H1 (cell line): ENCODE measurements at regions not wholly inside any gene's neighbourhood (a gene's known extent, or its start where the extent isn't known, plus 50 kb on each side); places are given as distances from the start of the nearest gene placed in this dataset.

ENCODE experiments used
- CTCF ChIA-PET: fragments of 300-600 bp; sonication (Branson Sonifier 250); formaldehyde crosslinking; loops from one replicate; lab custom pipeline; 2021; ENCODE audit not compliant: partially characterized antibody; lab: Charles Lee
- POLR2A ChIA-PET: fragments of 300-600 bp; sonication (Branson Sonifier 250); formaldehyde crosslinking; loops from one replicate; lab custom pipeline; 2021; ENCODE audit warnings: inconsistent platforms; ENCODE audit not compliant: partially characterized antibody; lab: Charles Lee
- DNase-seq, 2 experiments: peaks; one replicate each; pipeline versions ENCODE4 v3.0.0 to v3.0.0-alpha.2; 2010 to 2022; ENCODE audit warnings: low spot score in 2 of 2, low read depth in 1 of 2, mixed read lengths in 1 of 2
- FAIRE-seq: peaks from 2 replicates; lab custom pipeline; 2011; peaks lifted over from hg19 to GRCh38; lab: Jason Lieb, UNC
- H2AFZ ChIP-seq: 2 replicates; pipeline ENCODE4 v1.8.1; 2012; ENCODE audit warnings: low read length, inconsistent platforms
- H2AK5ac ChIP-seq: 2 replicates; pipeline ENCODE4 v1.6.1; 2013; ENCODE audit warnings: low read depth, low read length
- H2BK120ac ChIP-seq: replicated peaks from 2 replicates; pipeline ENCODE3; 2013; ENCODE audit warnings: low read depth, low read length, inconsistent platforms
- H2BK12ac ChIP-seq: 2 replicates; pipeline ENCODE4 v1.6.1; 2013; ENCODE audit warnings: low read depth, low read length
- H2BK15ac ChIP-seq: 2 replicates; pipeline ENCODE4 v1.6.1; 2013; ENCODE audit warnings: low read length
- H2BK20ac ChIP-seq: 2 replicates; pipeline ENCODE4 v1.6.1; 2013; ENCODE audit warnings: low read length
- H2BK5ac ChIP-seq: 2 replicates; pipeline ENCODE4 v1.6.1; 2013; ENCODE audit warnings: low read depth, low read length
- H3K14ac ChIP-seq: 2 replicates; pipeline ENCODE4 v1.6.1; 2013; ENCODE audit warnings: inconsistent platforms; ENCODE audit not compliant: insufficient read length
- H3K18ac ChIP-seq: 2 replicates; pipeline ENCODE4 v1.6.1; 2013; ENCODE audit warnings: low read length; ENCODE audit errors: extremely low read depth
- H3K23ac ChIP-seq: 2 replicates; pipeline ENCODE4 v1.6.1; 2013; ENCODE audit warnings: inconsistent platforms; ENCODE audit not compliant: insufficient read length
- H3K23me2 ChIP-seq: 2 replicates; pipeline ENCODE4 v1.6.1; 2013; ENCODE audit warnings: low read depth, low read length
- H3K27ac ChIP-seq: 2 replicates; pipeline ENCODE4 v1.6.1; 2011; ENCODE audit warnings: low read depth, low read length, inconsistent platforms
- H3K27me3 ChIP-seq, 4 experiments: replicated peaks in 1 of 4; 1 replicate in 1 of 4; 2 replicates in 3 of 4; pipeline versions ENCODE4 v1.6.1 to v1.8.1; 2011 to 2013; ENCODE audit warnings: low read length in 3 of 4, mild to moderate bottlenecking in 3 of 4, inconsistent platforms in 2 of 4, mixed read lengths in 2 of 4, moderate library complexity in 1 of 4; ENCODE audit not compliant: control insufficient read depth in 3 of 4, insufficient read depth in 3 of 4; ENCODE audit errors: extremely low read depth in 1 of 4
- H3K36me3 ChIP-seq, 4 experiments: 2 replicates each; pipeline versions ENCODE4 v1.6.1 to v1.8.1; 2011 to 2013; ENCODE audit warnings: mild to moderate bottlenecking in 4 of 4, low read length in 3 of 4, moderate library complexity in 2 of 4, control low read depth in 1 of 4, inconsistent platforms in 1 of 4; ENCODE audit not compliant: insufficient read depth in 4 of 4, control insufficient read depth in 2 of 4
- H3K4ac ChIP-seq: replicated peaks from 2 replicates; pipeline ENCODE3; 2013; ENCODE audit warnings: low read length, low read depth, mixed read lengths, inconsistent platforms; ENCODE audit not compliant: insufficient read length
- H3K4me1 ChIP-seq, 4 experiments: replicated peaks in 1 of 4; 1 replicate in 1 of 4; 2 replicates in 3 of 4; pipeline versions ENCODE4 v1.6.1 to v1.8.1; 2011 to 2013; ENCODE audit warnings: low read length in 3 of 4, inconsistent platforms in 2 of 4, mixed read lengths in 1 of 4; ENCODE audit not compliant: insufficient read depth in 4 of 4, control insufficient read depth in 3 of 4
- H3K4me2 ChIP-seq, 2 experiments: 2 replicates each; pipeline versions ENCODE4 v1.6.1 to v1.8.1; 2011 to 2013; ENCODE audit warnings: low read depth in 2 of 2, low read length in 2 of 2, control low read depth in 1 of 2, inconsistent platforms in 1 of 2, mild to moderate bottlenecking in 1 of 2; ENCODE audit not compliant: insufficient read depth in 1 of 2
- H3K4me3 ChIP-seq, 4 experiments: fragments of 200-600, 300-600 bp in 1 of 4; sonication (generic), shearing (Covaris generic), sonication (Bioruptor Twin) in 1 of 4; 2 replicates each; pipeline versions ENCODE4 v1.5.1 to v1.8.1; 2011 to 2016; ENCODE audit warnings: low read length in 4 of 4, low read depth in 3 of 4, control low read depth in 2 of 4, inconsistent platforms in 2 of 4, mild to moderate bottlenecking in 2 of 4, mixed read lengths in 1 of 4, moderate library complexity in 1 of 4; ENCODE audit not compliant: insufficient read depth in 2 of 4; ENCODE audit errors: extremely low read depth in 1 of 4
- H3K56ac ChIP-seq: replicated peaks from 2 replicates; pipeline ENCODE3; 2013; ENCODE audit warnings: low read depth, mild to moderate bottlenecking, mixed read lengths, low read length, inconsistent platforms; ENCODE audit not compliant: insufficient read length
- H3K79me1 ChIP-seq: 2 replicates; pipeline ENCODE4 v1.6.1; 2013; ENCODE audit warnings: low read depth, low read length, control low read depth
- H3K79me2 ChIP-seq, 2 experiments: 2 replicates each; pipeline versions ENCODE4 v1.6.1 to v1.8.1; 2012 to 2013; ENCODE audit warnings: low read length in 2 of 2, mild to moderate bottlenecking in 2 of 2, inconsistent platforms in 1 of 2; ENCODE audit not compliant: insufficient read depth in 2 of 2, control insufficient read depth in 1 of 2
- H3K9ac ChIP-seq, 4 experiments: replicated peaks in 1 of 4; 1 replicate in 1 of 4; 2 replicates in 3 of 4; pipeline versions ENCODE4 v1.6.1 to v1.8.1; 2011 to 2013; ENCODE audit warnings: low read depth in 3 of 4, low read length in 3 of 4, control low read depth in 2 of 4, mild to moderate bottlenecking in 2 of 4, moderate library complexity in 2 of 4, inconsistent platforms in 1 of 4; ENCODE audit errors: extremely low read depth in 1 of 4
- H3K9me3 ChIP-seq, 2 experiments: 2 replicates each; pipeline versions ENCODE4 v1.6.1 to v1.8.1; 2012 to 2013; ENCODE audit warnings: mild to moderate bottlenecking in 2 of 2, moderate library complexity in 2 of 2, control low read depth in 1 of 2, inconsistent platforms in 1 of 2, low read depth in 1 of 2, low read length in 1 of 2, mixed read lengths in 1 of 2; ENCODE audit not compliant: insufficient read depth in 2 of 2
- H4K20me1 ChIP-seq, 2 experiments: replicated peaks in 1 of 2; 2 replicates each; pipeline versions ENCODE3 to v1.8.1; 2011 to 2013; ENCODE audit warnings: inconsistent platforms in 2 of 2, low read length in 2 of 2, mild to moderate bottlenecking in 1 of 2; ENCODE audit not compliant: insufficient read depth in 2 of 2, control insufficient read depth in 1 of 2
- H4K5ac ChIP-seq: 2 replicates; pipeline ENCODE4 v1.6.1; 2013; ENCODE audit warnings: low read length, low read depth, mixed read lengths, inconsistent platforms; ENCODE audit not compliant: insufficient read length
- H4K8ac ChIP-seq: 2 replicates; pipeline ENCODE4 v1.8.0; 2013; ENCODE audit warnings: mild to moderate bottlenecking, moderate library complexity, low read length, inconsistent platforms; ENCODE audit not compliant: insufficient read depth; ENCODE audit errors: extremely low read depth
- H4K91ac ChIP-seq: replicated peaks from 2 replicates; pipeline ENCODE3; 2013; ENCODE audit warnings: low read length, mixed read lengths, inconsistent platforms; ENCODE audit not compliant: insufficient read length
- ATF2 ChIP-seq: IDR thresholded peaks from 2 replicates; pipeline ENCODE4 v1.6.1; 2012; ENCODE audit warnings: low read length, inconsistent platforms
- CEBPB ChIP-seq: IDR thresholded peaks from 2 replicates; pipeline ENCODE4 v1.6.1; 2012; ENCODE audit warnings: low read depth, low read length
- CREB1 ChIP-seq: IDR thresholded peaks from 2 replicates; pipeline ENCODE4 v1.6.1; 2012; ENCODE audit warnings: inconsistent platforms
- CTBP2 ChIP-seq: IDR thresholded peaks from 2 replicates; pipeline ENCODE4 v1.7.0; 2011; ENCODE audit warnings: borderline replicate concordance, mild to moderate bottlenecking, moderate library complexity, mixed read lengths, low read length; ENCODE audit not compliant: insufficient read depth, insufficient read length
- EGR1 ChIP-seq: IDR thresholded peaks from 2 replicates; pipeline ENCODE4 v1.6.1; 2011; ENCODE audit warnings: low read depth, low read length, borderline replicate concordance
- JUND ChIP-seq: IDR thresholded peaks from 2 replicates; pipeline ENCODE4 v1.6.1; 2011; ENCODE audit warnings: mild to moderate bottlenecking, improper control_type of control experiment, low read length
- KDM4A ChIP-seq: IDR thresholded peaks from one replicate; pipeline ENCODE4 v1.7.1; 2012; ENCODE audit warnings: low read depth, mild to moderate bottlenecking, moderate library complexity, low read length, inconsistent platforms; ENCODE audit not compliant: severe bottlenecking
- MAFK ChIP-seq: IDR thresholded peaks from 2 replicates; pipeline ENCODE4 v1.6.1; 2012; ENCODE audit warnings: low read depth, mild to moderate bottlenecking, improper control_type of control experiment, low read length
- POLR2A ChIP-seq, 2 experiments: IDR thresholded peaks; 1 replicate in 1 of 2; 2 replicates in 1 of 2; pipeline ENCODE4 v1.6.1; 2011; ENCODE audit warnings: low read depth in 2 of 2, low read length in 2 of 2, mild to moderate bottlenecking in 2 of 2; ENCODE audit errors: control extremely low read depth in 1 of 2
- RFX5 ChIP-seq: IDR thresholded peaks from 2 replicates; pipeline ENCODE4 v1.6.1; 2011; ENCODE audit warnings: low read depth, low read length, improper control_type of control experiment, borderline replicate concordance
- SIRT6 ChIP-seq: IDR thresholded peaks from one replicate; pipeline ENCODE4 v1.7.1; 2012; ENCODE audit warnings: low read length, inconsistent platforms
- SP4 ChIP-seq: IDR thresholded peaks from 2 replicates; pipeline ENCODE4 v1.6.1; 2012; ENCODE audit warnings: low read length, inconsistent platforms
- SUZ12 ChIP-seq: fragments of 200-600 bp; sonication (generic); IDR thresholded peaks from 2 replicates; pipeline ENCODE4 v1.6.1; 2012; ENCODE audit warnings: mild to moderate bottlenecking, inconsistent platforms, low read length, moderate library complexity, mixed read lengths
- WGBS, 2 experiments: shearing (Covaris generic) in 1 of 2; methylation state at CpG; one replicate each; pipeline versions ENCODE4 v1.1.6 to v1.1.7; 2013 to 2015; ENCODE audit warnings: low lambda C conversion rate in 2 of 2, mixed read lengths in 2 of 2, inconsistent platforms in 1 of 2, low coverage in 1 of 2, missing lambda C conversion rate in 1 of 2; ENCODE audit not compliant: insufficient replicate concordance in 2 of 2, insufficient coverage in 1 of 2, insufficient read length in 1 of 2; ENCODE audit errors: extremely low coverage in 1 of 2, missing lambda C conversion rate in 1 of 2; 5-methylcytosine and 5-hydroxymethylcytosine counted together
- TF ChIP-seq, protein P1 (sequence below): IDR thresholded peaks from 2 replicates; pipeline ENCODE4 v1.6.1; 2012; ENCODE audit warnings: inconsistent platforms

DNA sequence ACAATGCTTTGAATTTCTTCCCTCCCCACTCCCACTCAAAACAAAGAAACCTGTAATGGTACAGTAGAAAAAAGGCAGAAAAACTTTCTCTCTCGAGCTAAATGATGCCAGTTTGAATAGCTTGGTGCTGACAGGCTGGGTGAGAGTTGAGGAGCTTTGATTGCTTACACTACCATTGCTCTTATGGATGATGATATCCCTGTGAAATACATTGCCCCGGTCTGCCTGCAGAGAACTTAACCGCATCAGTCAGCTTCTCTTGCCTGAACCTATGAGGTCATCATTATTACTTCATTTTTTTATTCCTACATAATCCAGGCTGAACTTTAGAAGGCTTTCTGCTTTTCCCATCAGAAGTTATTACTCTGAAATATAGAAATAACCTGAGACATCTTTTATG is 69.3 kb downstream of the ISL1 start:
- no peak overlapping the region for H3K18ac ChIP-seq
- no peaks in the 10 kb centered on the region for H3K79me2 ChIP-seq
- CTCF ChIA-PET = no interaction called here
- H2BK12ac ChIP-seq = no peak overlapping the region
- no peak overlapping the region for H3K4me3 ChIP-seq
- no peak overlapping the region for H2AFZ ChIP-seq
- H3K4me2 ChIP-seq = no peak overlapping the region
- H2BK15ac ChIP-seq = no peak overlapping the region
- no peak overlapping the region for H3K4ac ChIP-seq
- POLR2A ChIA-PET = no interaction called here
- DNase-seq (no peak), FAIRE-seq (no peak)
- no peaks in the 10 kb centered on the region for H3K79me1 ChIP-seq
- WGBS, 2 experiments = 94% methylated on average over 3 of the region's 3 CpGs; no CpG with 5 or more reads in 1 of the 2 experiments
- no peak overlapping the region for H3K14ac ChIP-seq
- H2BK5ac ChIP-seq = no peak overlapping the region
- peaks cover 0 to 3% (median 0%) of the 10 kb centered on the region in 4 experiments; a peak in 2 of 7 replicates for H3K4me1 ChIP-seq
- no peak overlapping the region for H4K5ac ChIP-seq
- H3K56ac ChIP-seq = no peak overlapping the region
- no peak overlapping the region for H2BK20ac ChIP-seq
- no peaks in the 10 kb centered on the region for H4K20me1 ChIP-seq
- H3K36me3 ChIP-seq = no peaks in the 10 kb centered on the region
- no peaks in the 10 kb centered on the region for H3K27me3 ChIP-seq
- no peak overlapping the region for H2BK120ac ChIP-seq
- H3K9me3 ChIP-seq = no peaks in the 10 kb centered on the region
- no peak overlapping the region for H4K91ac ChIP-seq
- no peak overlapping the region for H3K23ac ChIP-seq
- H4K8ac ChIP-seq = no peak overlapping the region
- H3K9ac ChIP-seq = no peak overlapping the region
- H3K23me2 ChIP-seq = no peaks in the 10 kb centered on the region; the same call in 1 of the 2 replicates
- H3K27ac ChIP-seq = no peak overlapping the region
- no peak overlapping the region for H2AK5ac ChIP-seq
- TF ChIP-seq RFX5 (no peak), JUND (no peak), KDM4A (no peak), CEBPB (no peak), ATF2 (no peak), SIRT6 (no peak), SP4 (no peak), MAFK (no peak), SUZ12 (no peak), CTBP2 (no peak), CREB1 (no peak), EGR1 (no peak), POLR2A (IDR thresholded peaks at IDR 0.05; ENCODE audit: control extremely low read depth in 1 of 2, low read depth in 2 of 2, low read length in 2 of 2) (no peak)
- TF ChIP-seq, protein P1, sequence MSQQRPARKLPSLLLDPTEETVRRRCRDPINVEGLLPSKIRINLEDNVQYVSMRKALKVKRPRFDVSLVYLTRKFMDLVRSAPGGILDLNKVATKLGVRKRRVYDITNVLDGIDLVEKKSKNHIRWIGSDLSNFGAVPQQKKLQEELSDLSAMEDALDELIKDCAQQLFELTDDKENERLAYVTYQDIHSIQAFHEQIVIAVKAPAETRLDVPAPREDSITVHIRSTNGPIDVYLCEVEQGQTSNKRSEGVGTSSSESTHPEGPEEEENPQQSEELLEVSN = no peak
